Stimulated activated CD4-positive, alpha-beta T cell treated with anti-CD3 and anti-CD28 coated beads, TNF-alpha, amount 100 ng/mL, for 24 hours (primary cell): ENCODE measurements at regions not wholly inside any gene's neighbourhood (a gene's known extent, or its start where the extent isn't known, plus 50 kb on each side); places are given as distances from the start of the nearest gene placed in this dataset.
"Not testable (repeated sequence)": the region's sequence is repeated elsewhere in the genome, so short reads cannot be mapped to it uniquely, and the experiment has no call there.

Source experiments
- DNase-seq, 3 experiments: peaks; one replicate each; pipeline ENCODE4 v3.0.0-alpha.2; 2020; ENCODE audit warnings: low read depth in 3 of 3

DNA sequence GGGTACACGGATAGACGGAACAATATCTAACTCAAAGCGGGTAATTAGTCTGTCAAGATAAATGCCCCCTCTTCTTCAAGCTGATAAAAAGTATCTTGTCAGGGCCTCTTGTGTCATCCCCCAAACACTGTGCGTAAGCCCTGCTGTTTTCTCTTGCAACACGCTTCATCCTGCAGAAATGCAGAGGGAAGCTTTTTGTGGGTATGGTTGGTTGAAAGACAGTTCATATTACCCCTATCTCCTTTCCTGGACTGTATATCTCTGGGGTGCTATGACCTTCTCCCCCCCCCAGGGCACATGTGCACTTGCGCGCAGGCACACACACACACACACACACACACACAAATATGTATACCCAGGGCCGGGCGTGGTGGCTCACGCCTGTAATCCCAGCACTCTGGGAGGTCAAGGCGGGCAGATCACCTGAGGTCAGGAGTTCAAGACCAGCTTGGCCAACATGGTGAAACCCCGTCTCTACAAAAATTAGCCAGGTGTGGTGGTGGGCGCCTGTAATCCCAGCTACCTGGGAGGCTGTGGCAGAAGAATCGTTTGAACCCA lies 143.6 kb upstream of the CITED2 start:
- not testable (repeated sequence) for DNase-seq

- DNase-seq, result no peak
Observed at GRCh38 chr6:139515511-139515910, 141.1 kb upstream of the CITED2 start.

DNA sequence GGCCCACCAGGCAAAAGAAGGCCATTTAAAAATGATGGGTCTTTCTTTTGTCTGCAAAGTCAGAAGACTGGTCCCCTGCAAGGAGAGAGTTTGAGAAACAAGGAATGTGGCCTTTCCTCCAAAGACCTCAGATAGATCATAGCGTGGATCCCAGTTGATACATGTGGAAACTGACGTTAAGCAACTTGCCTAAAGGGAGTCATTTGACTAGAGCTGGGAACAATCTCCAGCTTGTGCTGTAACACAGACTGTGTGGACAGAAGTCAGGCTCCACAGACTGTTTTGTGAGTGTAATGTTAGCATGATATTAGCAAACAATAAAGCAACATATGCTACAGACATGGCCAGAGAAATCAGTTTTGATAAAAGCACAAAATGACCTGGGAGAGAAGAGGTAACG lies 140.4 kb upstream of the CITED2 start:
- no peak for DNase-seq

GRCh38 chr6:139510040-139510790 lies 135.8 kb upstream of the CITED2 start:
- no peak for DNase-seq

DNA sequence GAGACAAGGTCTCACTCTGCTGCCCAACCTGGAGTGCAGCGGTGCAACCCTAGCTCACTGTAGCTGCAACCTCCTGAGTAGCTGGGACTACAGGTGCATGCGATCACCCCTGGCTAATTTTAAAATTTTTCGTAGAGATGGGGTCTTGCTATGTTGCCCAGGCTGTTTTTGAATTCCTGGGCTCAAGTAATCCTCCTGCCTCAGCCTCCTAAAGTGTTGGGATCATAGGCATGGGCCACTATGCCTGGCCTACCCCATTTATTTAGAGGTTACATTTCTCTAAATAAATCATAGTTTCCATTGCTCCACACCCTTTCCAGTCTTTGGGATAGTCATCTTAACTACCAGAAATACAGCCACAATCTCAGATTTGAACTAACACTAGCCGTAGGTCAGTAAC lies 134.7 kb upstream of the CITED2 start:
- no peak for DNase-seq

- no peak for DNase-seq
Observed at GRCh38 chr6:139508576-139508975, 134.1 kb upstream of the CITED2 start.

DNA sequence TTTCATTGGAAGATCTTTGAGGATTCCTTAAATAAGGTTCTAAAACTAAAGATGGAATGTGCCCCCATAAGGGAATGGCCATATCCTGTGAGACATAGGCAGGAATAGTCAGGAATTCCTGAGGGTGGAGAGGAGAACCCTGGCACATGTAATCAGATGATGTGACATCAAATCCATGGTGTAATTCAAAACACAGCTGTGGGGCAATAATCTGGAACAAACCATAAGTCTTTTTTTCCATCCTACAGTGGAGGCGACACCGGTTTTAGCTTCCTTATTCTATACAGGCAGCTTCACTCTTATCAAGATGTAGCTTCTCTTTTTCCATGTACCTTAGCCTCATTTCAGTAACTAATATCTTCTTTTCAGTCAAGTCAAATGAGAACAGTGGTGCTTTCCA lies 133.6 kb upstream of the CITED2 start:
- DNase-seq, result no peak

DNA sequence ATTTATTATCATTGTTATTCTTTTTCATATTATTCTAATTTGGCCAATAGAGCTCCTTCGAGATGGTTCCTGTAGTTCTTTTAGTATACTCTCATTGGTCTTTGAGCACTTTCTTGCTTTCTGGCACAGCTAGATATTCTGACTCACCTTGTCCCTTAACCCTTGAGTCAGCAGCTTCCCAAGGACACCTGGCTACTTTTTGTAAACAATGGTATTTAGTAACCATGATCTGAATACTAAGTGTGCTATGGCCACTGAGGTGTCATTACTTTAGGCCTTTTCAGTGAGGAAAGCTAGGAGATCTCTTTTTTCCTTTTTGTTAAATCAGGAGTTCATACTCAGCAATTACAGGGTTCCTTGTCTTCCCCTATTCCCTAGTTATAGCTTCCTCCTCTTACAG lies 126.5 kb upstream of the CITED2 start:
- no peak for DNase-seq

DNA sequence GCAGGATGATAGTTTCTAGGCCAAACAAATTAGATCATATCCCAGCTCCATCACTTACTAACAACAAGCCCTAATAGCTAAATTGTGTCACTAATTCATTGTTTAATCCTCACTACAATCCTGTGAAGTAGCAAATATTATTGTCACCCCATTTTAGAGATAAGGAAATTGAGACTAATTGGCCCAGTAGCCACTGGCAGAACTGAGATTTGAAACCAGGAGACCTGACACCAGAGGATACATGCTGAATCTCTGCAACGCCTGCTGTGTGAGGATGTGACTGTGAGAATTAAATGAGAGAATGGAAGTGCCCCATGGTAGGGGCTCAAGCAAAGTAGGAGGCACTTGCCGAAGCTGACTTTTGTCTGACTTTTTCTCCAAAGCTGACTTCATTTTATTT lies 124.3 kb upstream of the CITED2 start:
- DNase-seq, result no peak

- no peak for DNase-seq
Observed at GRCh38 chr6:139497345-139497961, 123.0 kb upstream of the CITED2 start.

- DNase-seq, result no peak
Observed at GRCh38 chr6:139496654-139497344, 122.4 kb upstream of the CITED2 start.

DNA sequence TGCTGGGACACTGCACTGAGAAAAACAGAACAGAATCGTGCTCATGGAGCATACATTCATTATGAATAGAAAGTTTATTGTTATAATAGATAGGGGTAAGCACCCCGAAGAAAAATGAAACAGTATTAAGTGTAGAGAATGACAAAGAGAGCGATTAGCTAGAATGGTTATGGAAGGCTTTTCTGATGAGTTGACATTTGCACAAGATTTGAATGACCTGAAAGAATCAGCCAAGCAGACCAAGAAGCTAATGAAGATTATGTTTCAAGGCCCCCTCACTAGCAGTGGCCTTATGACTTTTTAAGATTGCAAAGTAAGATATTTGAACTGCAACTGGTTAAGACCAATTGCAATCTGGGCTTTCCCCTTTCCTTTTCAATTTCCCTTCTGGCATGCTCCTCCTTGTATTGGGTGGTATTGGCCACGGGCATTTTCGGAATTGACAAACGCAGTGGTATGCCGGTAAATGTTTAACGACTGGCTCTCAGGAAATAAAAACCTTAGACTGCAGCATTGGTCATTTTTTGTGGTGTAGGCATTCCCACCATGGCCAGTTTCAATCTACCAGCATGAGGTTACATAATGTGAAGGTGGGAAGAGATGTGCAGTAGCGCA lies 120.0 kb upstream of the CITED2 start:
- no peak for DNase-seq

DNA sequence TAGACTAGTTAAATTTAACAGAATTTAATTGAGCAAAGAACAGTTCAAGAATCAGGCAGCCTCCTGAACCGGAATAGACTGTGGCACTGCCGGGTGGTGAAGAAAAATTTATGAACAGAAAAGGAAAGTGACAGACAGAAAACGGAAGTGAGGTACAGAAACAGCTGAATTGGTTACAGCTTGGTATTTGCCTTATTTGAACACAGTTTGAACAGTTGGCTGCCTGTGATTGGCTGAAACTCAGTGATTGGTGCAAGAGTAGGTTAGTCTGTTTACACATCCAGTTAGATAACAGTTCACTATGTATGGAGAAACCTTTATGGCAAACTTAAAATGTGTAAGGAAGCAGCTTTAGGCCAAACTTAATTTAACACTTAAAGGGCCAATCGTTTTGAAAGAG lies 116.0 kb upstream of the CITED2 start:
- no peak for DNase-seq

DNA sequence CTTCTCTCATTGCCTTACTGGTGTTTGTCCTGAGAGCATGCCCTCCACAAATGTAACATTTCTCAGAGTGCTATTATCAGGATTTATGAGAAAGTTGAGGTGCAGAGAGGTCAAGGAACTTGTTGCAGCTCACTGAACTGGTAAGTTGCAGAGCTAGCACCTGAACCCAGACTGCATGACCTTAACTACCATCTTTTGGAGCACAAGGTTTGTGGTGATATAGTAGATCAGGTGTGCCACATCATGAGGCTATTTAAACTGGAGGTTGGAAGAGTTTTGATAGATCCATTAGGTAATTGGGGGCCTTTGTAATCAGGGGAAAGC lies 112.0 kb upstream of the CITED2 start:
- DNase-seq, result no peak

DNA sequence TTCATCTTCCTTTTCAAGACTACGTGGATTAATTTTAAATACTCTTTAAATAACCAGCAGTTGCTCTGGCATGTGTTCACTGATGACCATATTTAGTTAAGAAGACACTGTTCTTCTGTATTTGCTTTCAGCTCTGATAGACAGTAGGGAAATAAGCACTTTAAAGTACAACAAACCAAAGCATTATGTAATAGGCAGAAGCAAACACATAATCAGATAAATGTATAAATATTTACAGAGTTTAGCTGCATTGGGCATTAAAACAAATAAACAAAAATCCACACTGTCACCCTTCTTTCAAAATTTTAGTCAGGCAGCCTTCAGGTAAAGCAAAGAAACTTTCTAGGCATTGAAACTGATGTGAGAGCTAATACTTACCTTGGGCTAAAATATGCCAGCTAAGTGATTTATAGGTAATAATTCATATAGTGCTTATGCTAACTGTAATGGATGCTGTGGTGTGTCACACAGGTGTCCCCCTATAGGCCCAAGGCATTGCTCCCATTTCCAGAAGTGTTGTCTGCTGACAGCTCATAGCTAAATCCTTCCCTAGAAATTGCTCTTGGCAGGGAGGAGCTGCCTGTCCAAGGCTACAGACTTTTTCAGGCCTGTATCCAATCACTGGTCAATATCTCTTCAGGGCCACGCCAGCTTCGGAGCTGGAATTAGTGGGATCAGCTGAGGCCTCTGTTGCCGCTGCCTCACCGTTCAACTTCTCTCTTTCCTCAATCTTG lies 111.5 kb upstream of the CITED2 start:
- DNase-seq, result no peak

DNA sequence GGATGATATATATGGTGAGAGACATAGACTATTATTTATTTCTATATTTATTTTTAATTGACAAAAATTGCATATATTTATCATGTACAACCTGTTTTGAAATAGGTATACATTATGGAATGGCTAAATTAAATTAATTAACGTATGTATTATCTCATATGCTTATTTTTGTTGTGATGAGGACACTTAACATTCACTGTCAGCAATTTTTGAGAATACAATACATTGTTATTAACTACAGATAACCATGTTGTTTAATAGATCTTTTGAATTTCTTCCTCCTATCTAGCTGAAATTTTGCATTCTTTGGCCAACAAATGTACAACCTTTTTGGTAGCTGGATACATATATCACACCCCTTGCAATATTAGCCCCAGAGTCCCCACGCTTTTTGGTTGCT lies 110.7 kb upstream of the CITED2 start:
- no peak for DNase-seq

GRCh38 chr6:139483079-139483478 lies 108.6 kb upstream of the CITED2 start:
- DNase-seq, result no peak

DNA sequence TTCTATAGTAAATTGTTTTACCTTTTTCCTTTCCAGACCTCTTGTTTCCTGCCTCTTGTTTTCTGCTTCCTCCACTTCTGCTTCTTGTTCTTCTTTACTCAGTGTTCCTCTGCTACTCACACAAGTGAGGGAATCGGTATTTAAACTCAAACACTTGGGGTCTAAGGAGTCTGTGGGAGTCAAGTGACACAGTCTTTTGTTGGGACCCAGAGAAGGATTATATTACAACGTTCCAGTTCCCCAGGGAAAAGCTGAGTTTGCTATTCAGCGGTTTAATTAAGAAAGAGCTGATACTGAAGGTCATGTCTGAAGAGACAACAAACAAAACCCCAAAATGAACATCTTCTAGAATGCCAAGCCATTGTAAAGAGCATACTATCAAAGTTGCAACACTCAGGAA lies 107.8 kb upstream of the CITED2 start:
- no peak for DNase-seq

GRCh38 chr6:139480356-139481165 lies 106.1 kb upstream of the CITED2 start:
- no peak for DNase-seq

GRCh38 chr6:139479433-139480222 lies 105.2 kb upstream of the CITED2 start:
- DNase-seq, result no peak
